ENCODE measurements at regions not wholly inside any gene's neighbourhood (a gene's known extent, or its start where the extent isn't known, plus 50 kb on each side); places are given as distances from the start of the nearest gene placed in this dataset.
"Not testable (repeated sequence)": the region's sequence is repeated elsewhere in the genome, so short reads cannot be mapped to it uniquely, and the experiment has no call there.

DNA sequence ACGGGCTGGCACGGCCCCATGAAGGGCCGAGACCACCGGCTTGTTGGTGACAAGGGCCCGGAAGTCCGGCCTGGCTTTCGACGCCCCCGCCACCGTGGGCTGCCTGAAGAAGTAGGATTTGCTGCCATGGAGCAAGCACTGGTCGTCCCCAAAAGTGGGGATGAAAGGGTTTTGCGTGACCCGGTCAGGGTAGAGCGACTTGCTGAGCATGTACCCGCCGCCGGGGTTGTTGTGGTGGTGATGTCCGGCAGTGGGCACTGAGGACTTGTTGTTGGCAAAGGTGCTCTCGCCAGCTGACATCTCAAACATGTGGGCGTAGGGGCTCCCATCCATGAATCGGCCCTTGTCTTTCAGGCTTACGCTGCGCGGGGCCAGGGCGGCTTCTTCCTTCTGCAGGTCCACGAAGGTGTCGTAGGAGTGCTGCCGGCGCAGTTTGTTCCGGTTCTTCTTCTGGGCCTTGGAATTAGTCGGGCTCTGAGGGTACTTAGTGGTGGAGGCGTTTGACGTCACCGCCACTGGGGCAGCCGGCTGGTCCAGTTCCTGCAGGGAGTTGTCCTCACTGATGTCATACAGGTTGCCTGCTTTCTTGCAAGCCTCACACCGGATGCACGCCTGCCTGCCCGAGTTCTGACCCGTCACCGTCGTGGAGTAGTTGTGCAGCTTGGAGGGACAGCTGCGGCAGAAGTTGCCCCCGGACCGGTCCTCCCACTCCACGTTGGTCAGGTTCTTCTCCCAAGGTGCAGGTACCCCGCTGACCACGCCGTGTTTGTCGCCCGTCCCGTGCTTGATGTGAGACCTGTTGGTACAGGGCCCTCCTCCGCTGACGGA is 366.6 kb downstream of the EMP1 start:
- no peaks in the 10 kb centered on the region for H3K4me1 Mint-ChIP-seq
- H3K9me3 Mint-ChIP-seq, result no peaks in the 10 kb centered on the region
- no peak overlapping the region for H3K27ac Mint-ChIP-seq
- no peaks in the 10 kb centered on the region for H3K36me3 Mint-ChIP-seq
- H3K27me3 Mint-ChIP-seq, result no peaks in the 10 kb centered on the region
- no peak overlapping the region for H3K4me3 Mint-ChIP-seq

DNA sequence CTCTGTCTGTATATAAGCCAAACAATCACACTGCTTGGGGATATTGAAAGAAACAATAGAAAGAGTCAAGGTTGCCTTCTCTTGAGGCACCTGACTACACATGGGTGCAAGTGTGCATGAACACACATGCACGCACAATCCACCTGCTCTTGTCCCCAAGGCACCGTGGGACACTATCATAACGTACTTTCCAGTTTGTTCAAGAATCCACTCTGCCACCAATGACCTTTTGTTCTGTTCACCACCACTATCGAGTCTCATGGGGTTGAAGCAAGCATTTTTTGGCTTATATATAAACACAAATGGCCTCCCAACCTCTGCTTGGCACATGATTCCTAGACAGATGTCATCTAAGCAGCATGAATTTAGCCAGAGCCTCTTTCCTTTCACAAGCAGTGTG is 365.4 kb downstream of the EMP1 start:
- H3K27me3 Mint-ChIP-seq, result no peaks in the 10 kb centered on the region
- no peaks in the 10 kb centered on the region for H3K36me3 Mint-ChIP-seq
- no peaks in the 10 kb centered on the region for H3K9me3 Mint-ChIP-seq
- no peaks in the 10 kb centered on the region for H3K4me1 Mint-ChIP-seq
- no peak overlapping the region for H3K4me3 Mint-ChIP-seq
- H3K27ac Mint-ChIP-seq, result no peak overlapping the region

DNA sequence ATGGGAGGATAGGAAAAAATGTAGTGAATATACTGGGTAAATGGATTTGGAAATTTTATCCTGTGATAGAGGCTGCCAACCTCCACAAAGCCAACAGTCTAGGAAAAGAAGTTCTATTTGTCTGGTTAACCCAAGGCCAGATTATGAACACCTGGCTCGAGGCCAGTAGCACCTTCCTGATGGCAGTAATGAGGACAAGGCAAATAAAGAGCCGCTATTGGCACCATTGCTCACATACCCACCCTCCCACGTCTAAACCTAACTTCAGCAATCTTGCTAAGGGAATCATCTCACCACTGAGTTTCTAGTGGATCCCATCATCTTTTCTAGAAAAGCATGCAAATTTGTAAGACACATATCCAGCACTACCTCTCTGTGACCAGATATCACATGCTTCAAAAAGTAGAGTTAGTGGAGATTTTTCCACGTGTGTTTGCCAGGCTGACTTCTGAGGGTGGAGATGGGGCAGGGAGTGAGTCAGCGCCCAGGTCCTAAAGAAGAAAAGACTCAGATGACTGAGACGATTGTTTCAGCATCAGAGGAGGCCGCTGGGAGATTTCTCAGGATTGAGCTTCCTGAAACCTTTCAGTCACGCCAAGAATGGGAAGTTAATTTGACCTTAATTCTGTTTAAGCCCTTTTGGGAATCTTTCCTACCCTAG is 362.9 kb downstream of the EMP1 start:
- no peak overlapping the region for H3K27ac Mint-ChIP-seq
- H3K27me3 Mint-ChIP-seq, result no peaks in the 10 kb centered on the region
- no peaks in the 10 kb centered on the region for H3K9me3 Mint-ChIP-seq
- no peak overlapping the region for H3K4me3 Mint-ChIP-seq
- H3K36me3 Mint-ChIP-seq, result no peaks in the 10 kb centered on the region
- H3K4me1 Mint-ChIP-seq, result no peaks in the 10 kb centered on the region

DNA sequence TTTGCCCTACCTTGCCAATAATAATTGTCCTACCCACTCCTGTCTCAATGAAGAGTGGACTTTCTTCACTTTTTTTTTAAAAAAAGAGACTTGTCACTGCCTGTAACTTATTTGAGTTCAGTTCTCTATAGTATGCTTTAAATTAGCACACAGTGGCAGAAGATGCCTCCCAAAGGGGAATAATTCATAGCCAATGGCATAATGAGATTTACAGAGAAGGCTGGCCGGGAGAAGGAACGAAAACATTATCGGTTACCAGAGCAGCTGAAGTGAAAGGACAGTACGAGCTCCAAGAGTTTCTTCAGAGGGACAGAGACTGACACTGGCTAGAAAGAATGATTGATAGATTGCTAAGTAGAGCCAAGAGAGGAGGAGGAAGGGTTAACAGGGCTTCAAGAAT is 356.3 kb downstream of the EMP1 start:
- Mint-ChIP-seq H3K27ac (no peak overlapping the region), H3K4me3 (no peak overlapping the region), H3K36me3 (no peaks in the 10 kb centered on the region), H3K9me3 (no peaks in the 10 kb centered on the region), H3K4me1 (no peaks in the 10 kb centered on the region), H3K27me3 (peaks cover 4% of the 10 kb centered on the region)

DNA sequence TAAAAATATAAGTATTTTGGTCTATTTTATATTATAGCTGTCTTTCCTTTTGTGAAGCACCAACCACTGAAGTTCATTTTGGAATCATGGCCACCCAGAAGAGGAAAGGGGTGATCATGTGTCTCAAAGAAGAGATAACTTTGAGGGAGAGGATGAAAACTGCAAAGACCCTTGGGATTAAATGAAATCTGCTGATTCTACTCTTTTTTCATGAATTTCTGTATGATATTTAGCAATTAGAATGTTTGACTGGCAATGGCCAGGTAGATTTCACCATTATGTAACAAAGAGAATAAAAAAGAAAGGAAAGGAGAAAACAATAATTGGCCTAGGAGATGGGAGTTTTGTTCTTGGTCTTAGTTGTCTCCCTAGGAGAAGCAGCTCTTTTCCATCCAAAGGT is 350.8 kb downstream of the EMP1 start:
- H3K27ac Mint-ChIP-seq, result no peak overlapping the region
- peaks cover 2% of the 10 kb centered on the region for H3K27me3 Mint-ChIP-seq
- H3K4me1 Mint-ChIP-seq, result no peaks in the 10 kb centered on the region
- H3K4me3 Mint-ChIP-seq, result no peak overlapping the region
- no peaks in the 10 kb centered on the region for H3K9me3 Mint-ChIP-seq
- H3K36me3 Mint-ChIP-seq, result no peaks in the 10 kb centered on the region

DNA sequence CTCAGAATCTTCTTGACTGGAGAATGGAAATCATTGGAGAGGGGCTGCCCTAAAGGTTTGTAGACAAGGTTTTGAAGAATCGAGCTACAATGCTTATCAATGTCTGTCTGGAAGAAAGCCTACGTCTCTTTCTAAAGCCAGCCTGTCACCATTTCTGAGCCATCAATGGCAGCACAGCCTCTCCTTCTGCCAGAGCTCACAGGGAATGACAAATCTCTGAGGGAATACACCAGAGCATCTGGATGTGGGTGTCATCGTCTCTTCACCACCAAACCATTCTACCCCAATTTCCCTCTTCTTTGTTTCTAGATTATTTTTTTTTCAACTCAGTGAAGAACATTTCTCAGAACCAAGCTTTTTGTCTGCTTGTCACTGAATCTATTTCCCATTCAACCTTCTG is 349.7 kb downstream of the EMP1 start:
- no peaks in the 10 kb centered on the region for H3K4me1 Mint-ChIP-seq
- peaks cover 2% of the 10 kb centered on the region for H3K27me3 Mint-ChIP-seq
- no peak overlapping the region for H3K4me3 Mint-ChIP-seq
- no peaks in the 10 kb centered on the region for H3K36me3 Mint-ChIP-seq
- no peak overlapping the region for H3K27ac Mint-ChIP-seq
- H3K9me3 Mint-ChIP-seq, result no peaks in the 10 kb centered on the region

DNA sequence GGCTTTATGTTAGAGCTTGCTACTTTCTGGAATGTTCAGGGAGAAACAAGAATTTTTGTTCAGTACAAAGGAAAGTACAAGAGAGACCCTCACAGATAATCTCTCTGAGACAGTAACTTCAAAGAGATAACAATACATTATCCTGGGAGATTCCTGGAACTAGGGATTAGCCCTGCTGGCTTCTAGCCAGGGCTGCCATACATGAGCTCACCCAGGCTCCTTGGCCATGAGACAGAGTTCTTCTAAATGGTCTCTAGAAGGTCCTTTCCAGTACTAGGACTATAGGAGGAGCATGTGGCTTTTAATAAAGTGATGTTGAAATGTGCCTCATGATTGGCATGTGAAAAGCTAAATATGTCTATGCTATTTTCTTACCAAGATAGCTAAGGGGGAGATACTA is 342.5 kb downstream of the EMP1 start:
- Mint-ChIP-seq H3K4me3 (no peak overlapping the region), H3K27me3 (peaks cover 4% of the 10 kb centered on the region), H3K36me3 (no peaks in the 10 kb centered on the region), H3K27ac (no peak overlapping the region), H3K9me3 (no peaks in the 10 kb centered on the region), H3K4me1 (no peaks in the 10 kb centered on the region)

DNA sequence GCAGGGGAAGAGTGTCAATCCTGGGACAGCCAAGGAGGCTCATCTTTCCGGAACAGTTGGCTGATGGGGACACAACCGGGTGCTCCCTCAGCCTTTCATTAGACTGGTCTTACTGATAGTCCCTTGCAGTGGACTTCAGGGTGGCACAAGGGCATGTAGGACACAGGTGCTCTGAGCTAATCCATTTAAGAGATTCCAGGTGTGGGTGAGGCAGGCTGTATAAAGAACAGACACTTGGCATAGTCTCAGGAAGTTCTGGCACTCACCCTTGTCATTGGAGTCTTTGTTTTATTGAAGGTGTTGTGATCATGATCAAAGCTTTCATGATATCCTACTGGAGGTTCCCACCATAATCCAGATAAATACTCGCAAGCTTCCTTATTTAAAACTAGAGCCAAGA is 341.6 kb downstream of the EMP1 start:
- no peaks in the 10 kb centered on the region for H3K4me1 Mint-ChIP-seq
- H3K4me3 Mint-ChIP-seq, result no peak overlapping the region
- no peak overlapping the region for H3K27ac Mint-ChIP-seq
- no peaks in the 10 kb centered on the region for H3K36me3 Mint-ChIP-seq
- no peaks in the 10 kb centered on the region for H3K9me3 Mint-ChIP-seq
- peaks cover 4% of the 10 kb centered on the region for H3K27me3 Mint-ChIP-seq

DNA sequence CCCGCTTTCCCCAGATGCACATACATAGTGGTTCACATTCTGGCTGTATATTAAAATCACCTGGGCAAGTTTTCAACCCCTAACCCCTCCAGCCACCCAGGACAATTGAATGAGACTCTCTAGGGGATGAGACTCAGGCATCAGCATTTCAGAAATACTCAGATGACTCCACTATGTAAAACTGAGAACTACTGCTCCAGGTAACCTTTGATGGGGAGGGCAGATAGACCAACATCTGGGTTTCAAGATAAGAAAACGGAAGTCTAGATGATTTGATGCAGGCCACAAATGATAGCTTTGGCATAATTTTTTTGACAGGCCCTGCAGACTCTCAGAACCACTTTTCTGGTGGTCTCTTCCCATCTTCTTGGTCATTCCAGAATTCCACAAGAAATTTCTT is 341.1 kb downstream of the EMP1 start:
- Mint-ChIP-seq H3K27ac (no peak overlapping the region), H3K27me3 (peaks cover 4% of the 10 kb centered on the region), H3K4me1 (no peaks in the 10 kb centered on the region), H3K4me3 (no peak overlapping the region), H3K36me3 (no peaks in the 10 kb centered on the region), H3K9me3 (no peaks in the 10 kb centered on the region)

DNA sequence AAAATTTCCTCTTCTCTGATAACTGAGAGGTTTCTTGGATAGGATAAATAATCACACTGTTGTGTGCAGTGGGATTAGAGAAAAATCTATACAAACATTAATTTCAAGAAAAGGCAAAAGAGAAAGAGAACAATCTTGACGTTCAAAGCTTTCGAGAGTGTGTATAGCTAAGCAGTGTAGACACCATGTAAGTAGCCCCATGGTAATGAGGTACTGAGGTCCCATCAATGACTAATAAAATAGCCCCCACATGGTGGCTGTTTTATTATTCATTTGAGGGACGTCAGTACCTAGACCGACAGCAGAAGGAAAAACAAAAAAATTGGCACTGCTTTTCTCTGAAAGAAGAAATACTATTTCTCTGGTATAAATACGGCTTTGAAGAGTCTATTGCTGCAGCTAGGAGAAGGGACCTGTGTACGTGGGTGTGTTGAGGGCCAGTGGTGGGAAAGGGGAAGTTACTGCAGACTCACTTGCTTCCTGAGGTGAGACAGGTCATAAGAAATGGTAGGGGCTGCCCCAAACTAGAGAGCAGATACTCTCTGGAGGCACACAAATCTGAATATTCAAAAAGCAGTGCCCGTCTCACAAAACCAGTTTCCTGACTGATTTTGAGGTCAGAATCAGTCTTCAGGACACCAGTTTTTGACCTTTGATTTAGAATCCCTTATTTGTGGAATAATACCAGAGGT is 339.8 kb downstream of the EMP1 start:
- Mint-ChIP-seq H3K27me3 (peaks cover 4% of the 10 kb centered on the region), H3K36me3 (no peaks in the 10 kb centered on the region), H3K4me3 (no peak overlapping the region), H3K9me3 (no peaks in the 10 kb centered on the region), H3K27ac (no peak overlapping the region), H3K4me1 (no peaks in the 10 kb centered on the region)

DNA sequence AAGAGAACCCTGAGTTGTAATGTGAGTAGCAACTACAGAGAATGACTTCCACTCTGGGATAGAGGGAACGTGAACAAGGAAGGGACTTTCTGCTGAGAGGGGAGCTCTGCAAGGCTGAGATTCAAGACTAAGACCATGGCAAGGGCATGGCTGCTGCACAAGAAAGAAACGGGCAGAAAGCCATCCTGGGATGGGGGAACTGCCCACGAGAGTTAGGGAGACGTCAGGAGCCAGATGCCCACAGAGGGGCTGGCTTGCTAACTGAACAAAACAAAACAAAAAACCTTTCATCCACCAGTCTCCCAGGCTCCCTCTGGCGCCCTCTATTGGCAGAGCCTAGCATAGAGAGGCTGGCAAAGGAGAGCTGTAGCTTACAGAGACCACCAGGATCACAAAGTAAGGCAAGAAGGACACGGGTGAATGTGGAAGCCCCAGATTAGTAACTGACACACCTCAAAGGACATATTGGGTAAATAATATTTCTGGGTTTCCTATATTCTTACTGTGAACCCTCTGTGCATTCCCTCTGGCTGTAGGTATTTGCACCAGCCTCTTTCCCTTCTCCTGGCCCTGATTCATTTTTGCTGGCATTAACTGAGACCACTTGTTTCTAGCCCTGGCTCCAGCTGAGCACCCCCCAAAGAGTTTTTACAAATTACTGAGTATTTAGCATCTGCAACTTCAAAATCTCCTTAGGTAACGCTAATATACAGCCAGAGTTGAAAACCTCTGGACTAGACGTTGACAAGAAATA is 338.3 kb downstream of the EMP1 start:
- Mint-ChIP-seq H3K4me3 (no peak overlapping the region), H3K36me3 (no peaks in the 10 kb centered on the region), H3K4me1 (no peaks in the 10 kb centered on the region), H3K9me3 (no peaks in the 10 kb centered on the region), H3K27ac (no peak overlapping the region), H3K27me3 (peaks cover 4% of the 10 kb centered on the region)

DNA sequence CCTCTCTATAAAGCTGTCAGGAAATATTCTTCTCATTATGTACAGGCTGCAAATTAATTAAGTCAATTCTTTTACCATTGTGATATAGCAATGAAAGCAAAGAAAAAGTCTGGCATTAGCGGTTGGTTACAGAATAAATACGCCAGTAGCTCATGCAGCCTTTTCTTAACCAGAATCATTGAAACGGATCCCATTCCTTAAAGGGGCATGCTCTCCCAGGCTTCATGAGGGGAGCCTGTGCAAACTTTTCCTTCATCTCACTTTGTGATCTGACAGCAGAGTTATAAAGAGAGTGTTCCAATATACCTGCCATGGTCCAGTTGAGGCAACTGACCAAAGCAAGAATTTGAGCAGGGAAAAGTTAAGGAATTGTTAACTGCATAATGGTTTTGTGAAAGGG is 337.7 kb downstream of the EMP1 start:
- H3K4me1 Mint-ChIP-seq, result no peaks in the 10 kb centered on the region

DNA sequence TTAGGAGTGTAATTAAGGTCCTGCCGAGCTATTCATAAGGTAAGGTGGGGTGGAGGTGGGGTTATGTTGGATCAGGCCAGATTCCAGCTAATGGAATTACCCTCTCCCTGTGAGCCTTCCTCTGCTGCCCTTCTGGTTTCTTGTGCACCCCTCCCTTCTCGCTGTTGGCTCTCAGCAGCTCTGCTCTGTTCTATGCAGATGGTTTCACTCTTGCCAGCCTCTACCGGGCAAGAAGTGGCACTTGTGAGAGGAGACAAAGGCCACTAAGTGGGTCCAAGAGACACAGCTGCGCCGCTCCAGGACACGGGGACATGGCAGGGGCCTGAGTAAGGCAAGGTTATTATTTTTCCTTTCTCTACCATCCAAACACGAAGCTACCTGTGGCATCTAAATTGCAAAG is 334.4 kb downstream of the EMP1 start:
- Mint-ChIP-seq H3K27me3 (peaks cover 3% of the 10 kb centered on the region), H3K36me3 (no peaks in the 10 kb centered on the region), H3K9me3 (no peaks in the 10 kb centered on the region), H3K27ac (no peak overlapping the region), H3K4me1 (no peaks in the 10 kb centered on the region), H3K4me3 (no peak overlapping the region)

More for the DNA sequence above, 337.7 kb downstream of the EMP1 start:
- H3K27ac Mint-ChIP-seq, result no peak overlapping the region
- H3K36me3 Mint-ChIP-seq, result no peaks in the 10 kb centered on the region
- H3K4me3 Mint-ChIP-seq, result no peak overlapping the region
- H3K27me3 Mint-ChIP-seq, result peaks cover 4% of the 10 kb centered on the region
- H3K9me3 Mint-ChIP-seq, result no peaks in the 10 kb centered on the region

DNA sequence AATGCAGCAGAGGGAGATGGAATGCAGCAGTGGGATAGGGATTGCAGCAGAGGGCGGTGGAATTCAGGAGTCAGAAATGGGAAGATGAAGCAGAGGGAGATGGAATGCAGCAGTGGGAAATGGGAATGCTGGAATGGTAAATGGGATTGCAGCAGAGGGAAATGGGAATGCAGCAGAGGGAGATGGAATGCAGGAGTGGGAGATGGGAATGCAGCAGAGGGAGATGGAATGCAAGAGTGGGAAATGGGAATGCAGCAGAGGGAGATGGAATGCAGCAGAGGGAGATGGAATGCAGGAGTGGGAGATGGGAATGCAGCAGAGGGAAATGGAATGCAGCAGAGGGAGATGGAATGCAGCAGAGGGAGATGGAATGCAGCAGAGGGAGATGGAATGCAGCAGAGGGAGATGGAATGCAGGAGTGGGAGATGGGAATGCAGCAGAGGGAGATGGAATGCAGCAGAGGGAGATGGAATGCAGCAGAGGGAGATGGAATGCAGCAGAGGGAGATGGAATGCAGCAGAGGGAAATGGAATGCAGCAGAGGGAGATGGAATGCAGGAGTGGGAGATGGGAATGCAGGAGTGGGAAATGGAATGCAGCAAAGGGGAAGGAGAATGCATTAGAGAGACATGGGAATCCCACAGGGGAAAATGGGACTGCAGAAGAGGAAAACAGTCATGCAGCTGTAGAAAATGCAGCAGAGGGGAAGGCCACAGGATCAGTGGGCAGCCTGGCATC is 329.8 kb downstream of the EMP1 start:
- not testable (repeated sequence) for H3K4me3 Mint-ChIP-seq, H3K36me3 Mint-ChIP-seq, H3K9me3 Mint-ChIP-seq, H3K27ac Mint-ChIP-seq, H3K4me1 Mint-ChIP-seq, H3K27me3 Mint-ChIP-seq

Data from activated naive CD4-positive, alpha-beta T cell treated with anti-CD3 and anti-CD28 coated beads, Interleukin-2, amount 50 U/mL, for 24 hours (primary cell).